Stomach (tissue), 4 donors: ENCODE measurements at regions not wholly inside any gene's neighbourhood (a gene's known extent, or its start where the extent isn't known, plus 50 kb on each side); places are given as distances from the start of the nearest gene placed in this dataset.

ENCODE experiments used
- CTCF ChIP-seq, 7 experiments: fragments of 450-650 bp in 4 of 7; fragments of 200-600 bp in 3 of 7; sonication (generic) in 3 of 7; IDR thresholded peaks; one replicate each; pipeline ENCODE4 v1.5.1; 2016 to 2019; ENCODE audit warnings: antibody characterized with exemption in 7 of 7, control low read depth in 2 of 7, mild to moderate bottlenecking in 1 of 7
- EP300 ChIP-seq: sonication (generic); formaldehyde crosslinking; IDR thresholded peaks from one replicate; pipeline ENCODE4 v1.6.1; 2017; ENCODE audit warnings: antibody characterized with exemption
- POLR2A ChIP-seq, 4 donors: fragments of 450-650 bp; IDR thresholded peaks; one replicate each; pipeline ENCODE4 v1.6.1; 2016; ENCODE audit warnings: antibody characterized with exemption in 4 of 4, control low read depth in 2 of 4, mild to moderate bottlenecking in 1 of 4, moderate library complexity in 1 of 4
- POLR2AphosphoS5 ChIP-seq, 3 donors: sonication (generic); formaldehyde crosslinking; IDR thresholded peaks; one replicate each; pipeline ENCODE4 v1.6.1; 2016; ENCODE audit warnings: antibody characterized with exemption in 3 of 3

- TF ChIP-seq POLR2A (IDR thresholded peaks at IDR 0.05) (no peak), CTCF (IDR thresholded peaks at IDR 0.05) (no peak), EP300 (no peak), POLR2AphosphoS5 (IDR thresholded peaks at IDR 0.05) (no peak)
These were observed 241.7 kb downstream of the SOX9 start for GRCh38 chr17:72362376-72363088.
